ENCODE measurements at regions not wholly inside any gene's neighbourhood (a gene's known extent, or its start where the extent isn't known, plus 50 kb on each side); places are given as distances from the start of the nearest gene placed in this dataset.

- no peak for TF ChIP-seq CTCF (IDR thresholded peaks at IDR 0.05; ENCODE audit: borderline replicate concordance, control extremely low read depth, extremely low read depth, insufficient read depth, missing control alignments)
- DNase-seq (ENCODE audit: low spot score), result no peak
- in situ Hi-C loops (cut with MboI; ENCODE audit: low sequenced_read_pairs, unreplicated experiment), result no loop called here
Measured at GRCh38 chr9:80465556-80465955, 893.8 kb downstream of the TLE4 start.

- in situ Hi-C loops (cut with MboI; ENCODE audit: low sequenced_read_pairs, unreplicated experiment), result no loop called here
- TF ChIP-seq CTCF (IDR thresholded peaks at IDR 0.05; ENCODE audit: borderline replicate concordance, control extremely low read depth, extremely low read depth, insufficient read depth, missing control alignments), result no peak
- no peak for DNase-seq (ENCODE audit: low spot score)
Measured at GRCh38 chr9:80449513-80449912, 877.7 kb downstream of the TLE4 start.

GRCh38 chr9:80448996-80449395 is 877.2 kb downstream of the TLE4 start:
- DNase-seq (ENCODE audit: low spot score), result no peak
- TF ChIP-seq CTCF (IDR thresholded peaks at IDR 0.05; ENCODE audit: borderline replicate concordance, control extremely low read depth, extremely low read depth, insufficient read depth, missing control alignments), result no peak
- in situ Hi-C loops (cut with MboI; ENCODE audit: low sequenced_read_pairs, unreplicated experiment), result no loop called here

- in situ Hi-C loops (cut with MboI; ENCODE audit: low sequenced_read_pairs, unreplicated experiment), result no loop called here
- DNase-seq (ENCODE audit: low spot score), result no peak
- TF ChIP-seq CTCF (IDR thresholded peaks at IDR 0.05; ENCODE audit: borderline replicate concordance, control extremely low read depth, extremely low read depth, insufficient read depth, missing control alignments), result no peak
Measured at GRCh38 chr9:80447876-80448275, 876.1 kb downstream of the TLE4 start.

- no peak for DNase-seq (ENCODE audit: low spot score)
- in situ Hi-C loops (cut with MboI; ENCODE audit: low sequenced_read_pairs, unreplicated experiment), result no loop called here
- TF ChIP-seq CTCF (IDR thresholded peaks at IDR 0.05; ENCODE audit: borderline replicate concordance, control extremely low read depth, extremely low read depth, insufficient read depth, missing control alignments), result no peak
Measured at GRCh38 chr9:80440724-80441123, 869.0 kb downstream of the TLE4 start.

GRCh38 chr9:80437825-80438224 is 866.1 kb downstream of the TLE4 start:
- in situ Hi-C loops (cut with MboI; ENCODE audit: low sequenced_read_pairs, unreplicated experiment), result no loop called here
- no peak for DNase-seq (ENCODE audit: low spot score)
- TF ChIP-seq CTCF (IDR thresholded peaks at IDR 0.05; ENCODE audit: borderline replicate concordance, control extremely low read depth, extremely low read depth, insufficient read depth, missing control alignments), result no peak

- TF ChIP-seq CTCF (IDR thresholded peaks at IDR 0.05; ENCODE audit: borderline replicate concordance, control extremely low read depth, extremely low read depth, insufficient read depth, missing control alignments), result no peak
- no peak for DNase-seq (ENCODE audit: low spot score)
- in situ Hi-C loops (cut with MboI; ENCODE audit: low sequenced_read_pairs, unreplicated experiment), result no loop called here
Measured at GRCh38 chr9:80437091-80437640, 865.4 kb downstream of the TLE4 start.

Measured in GM13976 (cell line).